IMR-90 (cell line): ENCODE measurements at regions not wholly inside any gene's neighbourhood (a gene's known extent, or its start where the extent isn't known, plus 50 kb on each side); places are given as distances from the start of the nearest gene placed in this dataset.

Experiments
- ATAC-seq: fragments of 200-7000 bp; cut with Tn5 transposase; 2 replicates; pipeline ENCODE4 v1.9.1; 2020; ENCODE audit warnings: low read depth, mild to moderate bottlenecking, moderate library complexity
- BruUV-seq: library from RNA; stranded (reverse); fragments of 400-500 nt; replicated peaks from 2 replicates; lab custom pipeline; 2021; lab: Mats Ljungman, UMichigan
- CTCF ChIA-PET: fragments of 300-600 bp; formaldehyde crosslinking; extraction: SDS; loops from one replicate; lab custom pipeline; 2021; ENCODE audit warnings: antibody characterized with exemption; lab: Yijun Ruan, JAX
- POLR2A ChIA-PET: fragments of 300-600 bp; sonication (Branson Sonifier 250); formaldehyde crosslinking; loops from one replicate; lab custom pipeline; 2022; ENCODE audit warnings: antibody characterized with exemption; ENCODE audit not compliant: unreplicated experiment; lab: Charles Lee
- DNase-seq: peaks from one replicate; pipeline ENCODE4 v3.0.0; 2013
- H2AFZ ChIP-seq: replicated peaks from 2 replicates; pipeline ENCODE3; 2013; ENCODE audit warnings: low read length, mild to moderate bottlenecking; ENCODE audit not compliant: poor library complexity
- H2AK5ac ChIP-seq: 2 replicates; pipeline ENCODE4 v1.6.1; 2013; ENCODE audit warnings: low read depth, low read length, inconsistent platforms
- H2AK9ac ChIP-seq: replicated peaks from 2 replicates; pipeline ENCODE3; 2013; ENCODE audit warnings: mild to moderate bottlenecking, low read depth, low read length, moderate library complexity; ENCODE audit not compliant: poor library complexity
- H2BK120ac ChIP-seq: 2 replicates; pipeline ENCODE4 v1.6.1; 2013; ENCODE audit warnings: low read depth, low read length, inconsistent platforms
- H2BK15ac ChIP-seq: 3 replicates; pipeline ENCODE4 v1.6.1; 2013; ENCODE audit warnings: low read depth, low read length, inconsistent platforms
- H2BK20ac ChIP-seq: 2 replicates; pipeline ENCODE4 v1.6.1; 2013; ENCODE audit warnings: low read depth, mild to moderate bottlenecking, inconsistent platforms, low read length, moderate library complexity
- H2BK5ac ChIP-seq: 2 replicates; pipeline ENCODE4 v1.6.1; 2013; ENCODE audit warnings: mild to moderate bottlenecking, low read depth, low read length, inconsistent platforms; ENCODE audit not compliant: poor library complexity, severe bottlenecking
- H3K14ac ChIP-seq: replicated peaks from 2 replicates; pipeline ENCODE4 v1.6.1; 2013; ENCODE audit warnings: low read depth, low read length, inconsistent platforms
- H3K18ac ChIP-seq: 2 replicates; pipeline ENCODE4 v1.6.1; 2013; ENCODE audit warnings: low read depth, low read length, control low read depth
- H3K23ac ChIP-seq: 2 replicates; pipeline ENCODE4 v1.6.1; 2013; ENCODE audit warnings: low read depth, low read length, inconsistent platforms
- H3K27ac ChIP-seq: 2 replicates; pipeline ENCODE4 v1.5.1; 2013; ENCODE audit warnings: mild to moderate bottlenecking, control low read depth, low read length; ENCODE audit not compliant: insufficient read depth
- H3K27me3 ChIP-seq: 2 replicates; pipeline ENCODE4 v1.6.1; 2013; ENCODE audit warnings: low read length; ENCODE audit not compliant: control insufficient read depth, insufficient read depth
- H3K36me3 ChIP-seq: 2 replicates; pipeline ENCODE4 v1.6.1; 2013; ENCODE audit warnings: low read length, mixed read lengths; ENCODE audit not compliant: control insufficient read depth, insufficient read depth
- H3K4ac ChIP-seq: 2 replicates; pipeline ENCODE4 v1.6.1; 2013; ENCODE audit warnings: low read depth, low read length, inconsistent platforms
- H3K4me1 ChIP-seq: 2 replicates; pipeline ENCODE4 v1.6.1; 2013; ENCODE audit warnings: low read length, mixed read lengths; ENCODE audit not compliant: control insufficient read depth, insufficient read depth
- H3K4me2 ChIP-seq: 2 replicates; pipeline ENCODE4 v1.6.1; 2013; ENCODE audit warnings: low read depth, mild to moderate bottlenecking, control low read depth, low read length, moderate library complexity
- H3K4me3 ChIP-seq: 2 replicates; pipeline ENCODE4 v1.5.1; 2013; ENCODE audit warnings: low read depth, mild to moderate bottlenecking, control low read depth, low read length, moderate library complexity; ENCODE audit not compliant: insufficient read depth
- H3K56ac ChIP-seq: 2 replicates; pipeline ENCODE4 v1.6.1; 2013; ENCODE audit warnings: low read length, inconsistent platforms; ENCODE audit not compliant: insufficient read depth; ENCODE audit errors: extremely low read depth
- H3K79me1 ChIP-seq, 2 experiments: 2 replicates each; pipeline ENCODE4 v1.6.1; 2013; ENCODE audit warnings: low read length in 2 of 2, inconsistent platforms in 1 of 2, low read depth in 1 of 2
- H3K9ac ChIP-seq: 2 replicates; pipeline ENCODE4 v1.6.1; 2013; ENCODE audit warnings: low read depth, low read length, control low read depth
- H3K9me1 ChIP-seq: 2 replicates; pipeline ENCODE4 v1.6.1; 2013; ENCODE audit warnings: low read length, inconsistent platforms; ENCODE audit not compliant: insufficient read depth
- H3K9me3 ChIP-seq: 2 replicates; pipeline ENCODE4 v1.6.1; 2013; ENCODE audit warnings: low read length; ENCODE audit not compliant: control insufficient read depth, insufficient read depth
- H4K20me1 ChIP-seq: 2 replicates; pipeline ENCODE4 v1.6.1; 2013; ENCODE audit warnings: low read length, inconsistent platforms; ENCODE audit not compliant: insufficient read depth
- H4K5ac ChIP-seq: 2 replicates; pipeline ENCODE4 v1.6.1; 2013; ENCODE audit warnings: mild to moderate bottlenecking, low read depth, low read length, control low read depth
- H4K8ac ChIP-seq, 2 experiments: 2 replicates each; pipeline ENCODE4 v1.6.1; 2013; ENCODE audit warnings: low read depth in 2 of 2, low read length in 2 of 2, control low read depth in 1 of 2, inconsistent platforms in 1 of 2
- H4K91ac ChIP-seq: 2 replicates; pipeline ENCODE4 v1.6.1; 2013; ENCODE audit warnings: low read depth, low read length, inconsistent platforms; ENCODE audit not compliant: insufficient read depth
- MAFK ChIP-seq: IDR thresholded peaks from 2 replicates; pipeline ENCODE4 v1.6.1; 2012; ENCODE audit warnings: low read depth, low read length, improper control_type of control experiment
- POLR2A ChIP-seq: IDR thresholded peaks from 2 replicates; pipeline ENCODE4 v1.6.1; 2012; ENCODE audit warnings: mild to moderate bottlenecking, low read depth, low read length
- WGBS, 2 experiments: methylation state at CpG; one replicate each; pipeline versions ENCODE4 v1.1.5 to v1.1.7; 2013; ENCODE audit warnings: missing lambda C conversion rate in 2 of 2; ENCODE audit not compliant: insufficient read length in 1 of 2; ENCODE audit errors: extremely low coverage in 2 of 2; 5-methylcytosine and 5-hydroxymethylcytosine counted together
- dilution Hi-C: fragments of 300-500 bp; cut with HindIII; formaldehyde crosslinking; loops from one replicate; pipeline ENCODE4 v1.14.3; 2018; ENCODE audit warnings: low sequenced_read_pairs; ENCODE audit not compliant: unreplicated experiment
- in situ Hi-C: fragments of 300-500 bp; cut with MboI; formaldehyde crosslinking; loops from 3 replicates; pipeline ENCODE4 v1.14.3; 2019; ENCODE audit warnings: low sequenced_read_pairs, inconsistent platforms, mixed read lengths
- intact Hi-C: fragments of 100-400 bp; cut with micrococcal nuclease; formaldehyde crosslinking; loops from 2 replicates; pipeline ENCODE4 v1.10.0; 2022

DNA sequence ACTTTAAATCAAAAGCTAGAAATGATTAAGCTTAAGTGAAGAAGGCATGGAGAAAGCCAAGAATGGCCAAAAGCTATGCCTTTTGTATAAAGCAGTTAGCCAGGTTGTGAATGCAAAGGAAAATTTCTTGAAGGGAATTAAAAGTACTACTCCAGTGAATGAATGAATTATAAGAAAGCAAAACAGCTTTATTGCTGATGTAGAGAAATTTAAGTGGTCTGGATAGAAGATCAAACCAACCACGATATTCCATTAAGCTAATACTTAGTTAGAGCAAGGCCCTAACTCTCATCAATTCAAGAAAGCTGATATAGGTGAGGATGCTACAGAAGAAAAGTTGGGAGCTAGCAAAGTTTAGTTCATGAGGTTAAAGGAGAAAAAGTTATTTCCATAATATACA lies 988.5 kb upstream of the ADGRB3 start:
- H3K79me1 ChIP-seq: no peaks in the 10 kb centered on the region
- H3K9ac ChIP-seq: no peak overlapping the region
- no peaks in the 10 kb centered on the region for H4K20me1 ChIP-seq
- ChIA-PET CTCF (no interaction called here), POLR2A (no interaction called here)
- no peaks in the 10 kb centered on the region for H3K27me3 ChIP-seq
- no peak overlapping the region for H3K27ac ChIP-seq
- no peaks in the 10 kb centered on the region for H3K9me1 ChIP-seq
- H3K9me3 ChIP-seq: no peaks in the 10 kb centered on the region
- no peak overlapping the region for H3K4ac ChIP-seq
- BruUV-seq: no TSS peak
- H4K8ac ChIP-seq: no peak overlapping the region
- intact Hi-C loops (loop anchor here (10.0 kb wide), 1 partner anchor 1288 kb away; no protein-coding TSS in a partner anchor), in situ Hi-C loops (no loop called here), dilution Hi-C loops (no loop called here)
- no peak overlapping the region for H2BK5ac ChIP-seq
- no CpG with 5 or more reads among the region's 1 CpG for WGBS, 2 experiments
- no peak overlapping the region for H3K56ac ChIP-seq
- no peak overlapping the region for H3K4me3 ChIP-seq
- H2BK15ac ChIP-seq: no peak overlapping the region
- no peaks in the 10 kb centered on the region for H3K36me3 ChIP-seq
- no peak overlapping the region for H2AK9ac ChIP-seq
- H2BK120ac ChIP-seq: no peak overlapping the region
- no peak overlapping the region for H2AK5ac ChIP-seq
- DNase-seq: no peak
- no peak overlapping the region for H4K5ac ChIP-seq
- TF ChIP-seq MAFK (0 out of 2 replicates have a peak, but pooled peaks have one; percentile 31), POLR2A (no peak)
- H3K23ac ChIP-seq: no peak overlapping the region
- no peak overlapping the region for H3K4me2 ChIP-seq
- no peak overlapping the region for H3K18ac ChIP-seq
- H2BK20ac ChIP-seq: no peak overlapping the region
- no peak overlapping the region for H2AFZ ChIP-seq
- no peak overlapping the region for H4K91ac ChIP-seq
- H3K4me1 ChIP-seq: no peaks in the 10 kb centered on the region
- H3K14ac ChIP-seq: no peak overlapping the region
- no peak for ATAC-seq
